ENCODE measurements at regions not wholly inside any gene's neighbourhood (a gene's known extent, or its start where the extent isn't known, plus 50 kb on each side); places are given as distances from the start of the nearest gene placed in this dataset.

DNA sequence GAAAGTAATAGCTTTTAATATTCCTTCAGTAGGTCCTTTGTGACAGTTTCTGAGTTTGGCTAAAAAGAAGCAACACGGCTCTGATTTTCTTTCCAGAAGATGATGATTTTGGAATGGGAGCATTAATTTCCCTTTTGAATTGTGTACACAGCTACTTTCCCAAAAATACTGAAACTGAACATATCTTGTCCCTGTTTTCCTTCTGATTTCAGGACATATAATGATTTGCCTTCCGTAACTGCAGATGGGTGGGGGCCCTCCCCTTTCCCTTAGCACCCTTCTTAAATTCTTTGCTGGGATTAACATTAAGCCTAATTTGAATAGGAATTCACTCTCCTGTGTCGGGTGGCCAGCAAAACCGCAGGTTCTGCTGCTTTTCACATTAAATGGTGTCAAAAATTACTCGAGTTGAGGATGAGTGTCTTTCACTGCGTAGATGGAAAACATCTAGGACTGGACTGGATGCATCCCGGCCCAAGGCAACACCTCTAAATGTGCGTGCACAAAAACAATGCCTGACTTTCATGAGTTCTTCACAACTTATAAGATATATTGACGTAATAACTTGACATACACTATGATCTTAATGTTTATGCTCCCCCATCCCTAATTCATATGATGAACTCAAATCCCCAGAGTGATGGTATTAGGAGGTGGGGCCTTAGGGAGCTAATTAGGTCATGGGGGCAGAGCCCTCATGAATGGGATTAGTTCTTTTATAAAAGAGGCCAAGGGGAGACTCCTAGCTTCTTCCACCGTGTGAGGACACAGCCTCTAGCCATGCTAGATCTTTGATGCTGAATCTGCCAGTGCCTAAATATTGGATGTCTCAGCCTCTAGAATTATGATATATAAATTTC lies 158.1 kb downstream of the AEBP2 start:
- no peak for TF ChIP-seq EZH2 (IDR thresholded peaks at IDR 0.05; ENCODE audit: borderline replicate concordance, insufficient read depth, low read depth, low read length, poor library complexity, severe bottlenecking)
- TF ChIP-seq, protein P1, sequence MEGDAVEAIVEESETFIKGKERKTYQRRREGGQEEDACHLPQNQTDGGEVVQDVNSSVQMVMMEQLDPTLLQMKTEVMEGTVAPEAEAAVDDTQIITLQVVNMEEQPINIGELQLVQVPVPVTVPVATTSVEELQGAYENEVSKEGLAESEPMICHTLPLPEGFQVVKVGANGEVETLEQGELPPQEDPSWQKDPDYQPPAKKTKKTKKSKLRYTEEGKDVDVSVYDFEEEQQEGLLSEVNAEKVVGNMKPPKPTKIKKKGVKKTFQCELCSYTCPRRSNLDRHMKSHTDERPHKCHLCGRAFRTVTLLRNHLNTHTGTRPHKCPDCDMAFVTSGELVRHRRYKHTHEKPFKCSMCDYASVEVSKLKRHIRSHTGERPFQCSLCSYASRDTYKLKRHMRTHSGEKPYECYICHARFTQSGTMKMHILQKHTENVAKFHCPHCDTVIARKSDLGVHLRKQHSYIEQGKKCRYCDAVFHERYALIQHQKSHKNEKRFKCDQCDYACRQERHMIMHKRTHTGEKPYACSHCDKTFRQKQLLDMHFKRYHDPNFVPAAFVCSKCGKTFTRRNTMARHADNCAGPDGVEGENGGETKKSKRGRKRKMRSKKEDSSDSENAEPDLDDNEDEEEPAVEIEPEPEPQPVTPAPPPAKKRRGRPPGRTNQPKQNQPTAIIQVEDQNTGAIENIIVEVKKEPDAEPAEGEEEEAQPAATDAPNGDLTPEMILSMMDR (IDR thresholded peaks at IDR 0.05), result no peak

Measured in B cell (primary cell).